Stimulated activated naive CD4-positive, alpha-beta T cell (primary cell): ENCODE measurements at regions not wholly inside any gene's neighbourhood (a gene's known extent, or its start where the extent isn't known, plus 50 kb on each side); places are given as distances from the start of the nearest gene placed in this dataset.

Experiments used
- DNase-seq, 6 experiments: peaks; one replicate each; lab custom pipeline; 2025; lab: John Stamatoyannopoulos, UW

DNA sequence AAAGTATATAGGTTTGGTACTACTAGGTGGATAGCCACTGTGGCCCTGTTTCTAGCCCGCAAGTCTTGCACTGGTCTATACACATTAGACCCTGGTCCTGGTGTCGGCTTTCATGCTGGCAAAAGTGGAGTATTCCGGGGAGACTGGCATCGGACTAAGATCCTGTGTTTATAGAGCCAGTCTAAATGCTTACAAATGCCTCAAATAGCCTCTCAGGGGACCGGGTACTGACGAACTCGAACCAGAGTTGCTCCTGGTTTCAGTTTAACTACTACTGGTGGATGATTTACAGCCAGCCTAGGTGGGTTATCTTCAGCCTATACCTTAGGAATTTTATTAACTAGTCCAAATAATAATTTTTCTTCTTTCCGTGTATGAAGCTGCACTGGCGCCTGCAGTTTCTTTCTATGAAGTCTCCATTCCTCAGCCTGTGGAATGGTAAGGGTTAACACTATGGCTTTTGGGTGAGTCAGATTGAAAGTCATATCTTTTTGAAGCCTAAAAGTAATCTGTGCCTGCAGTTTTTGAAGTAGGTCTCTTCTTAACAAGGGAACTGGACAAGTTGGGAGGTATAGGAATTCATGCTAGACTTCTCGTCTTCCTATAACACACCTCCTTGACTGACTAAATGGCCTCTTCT lies 51.3 kb downstream of the OR10H4 start:
- no peak for DNase-seq

DNA sequence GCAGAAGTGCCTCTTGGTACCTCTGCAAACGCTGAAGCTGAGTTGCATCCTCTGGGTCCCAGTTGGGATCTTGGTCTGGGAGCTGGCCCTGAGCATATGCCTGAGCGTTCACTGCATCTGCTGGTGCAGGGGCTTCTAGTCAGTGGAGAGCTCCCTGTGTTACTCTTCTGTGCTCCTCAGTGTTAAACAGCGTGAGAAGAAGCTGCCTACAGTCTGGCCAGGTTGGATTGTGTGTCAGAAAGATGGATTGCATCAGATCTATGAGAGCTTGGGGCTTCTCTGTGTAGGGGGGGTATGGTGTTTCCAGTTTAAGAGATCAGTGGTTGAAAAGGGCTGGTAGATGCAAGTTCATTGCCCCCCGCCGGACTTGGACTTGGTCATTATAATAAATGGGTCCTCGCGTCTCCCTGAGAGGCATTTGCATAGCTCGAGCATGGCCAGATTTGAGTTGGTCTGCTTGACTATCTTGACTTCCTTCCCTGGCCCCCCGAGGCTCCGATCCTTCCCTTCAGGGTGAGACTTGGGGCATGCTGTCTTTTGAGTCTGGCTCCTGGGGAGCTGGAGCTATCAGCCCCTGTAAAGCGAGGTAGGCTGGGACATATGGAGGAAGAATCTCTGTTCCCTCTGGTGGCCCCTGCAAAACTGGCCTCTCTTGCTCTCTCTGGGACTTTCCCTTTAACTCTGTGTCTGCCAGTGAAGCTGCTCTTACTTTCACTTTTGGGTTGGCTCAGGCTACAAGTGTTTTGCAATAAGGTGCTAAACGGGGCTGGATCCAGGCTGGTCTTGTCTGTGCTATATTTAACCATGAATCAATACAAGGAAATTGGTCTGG lies 52.9 kb downstream of the OR10H4 start:
- peak in 4 of 6 experiments; percentile 9 to 48 (median 24) for DNase-seq

DNA sequence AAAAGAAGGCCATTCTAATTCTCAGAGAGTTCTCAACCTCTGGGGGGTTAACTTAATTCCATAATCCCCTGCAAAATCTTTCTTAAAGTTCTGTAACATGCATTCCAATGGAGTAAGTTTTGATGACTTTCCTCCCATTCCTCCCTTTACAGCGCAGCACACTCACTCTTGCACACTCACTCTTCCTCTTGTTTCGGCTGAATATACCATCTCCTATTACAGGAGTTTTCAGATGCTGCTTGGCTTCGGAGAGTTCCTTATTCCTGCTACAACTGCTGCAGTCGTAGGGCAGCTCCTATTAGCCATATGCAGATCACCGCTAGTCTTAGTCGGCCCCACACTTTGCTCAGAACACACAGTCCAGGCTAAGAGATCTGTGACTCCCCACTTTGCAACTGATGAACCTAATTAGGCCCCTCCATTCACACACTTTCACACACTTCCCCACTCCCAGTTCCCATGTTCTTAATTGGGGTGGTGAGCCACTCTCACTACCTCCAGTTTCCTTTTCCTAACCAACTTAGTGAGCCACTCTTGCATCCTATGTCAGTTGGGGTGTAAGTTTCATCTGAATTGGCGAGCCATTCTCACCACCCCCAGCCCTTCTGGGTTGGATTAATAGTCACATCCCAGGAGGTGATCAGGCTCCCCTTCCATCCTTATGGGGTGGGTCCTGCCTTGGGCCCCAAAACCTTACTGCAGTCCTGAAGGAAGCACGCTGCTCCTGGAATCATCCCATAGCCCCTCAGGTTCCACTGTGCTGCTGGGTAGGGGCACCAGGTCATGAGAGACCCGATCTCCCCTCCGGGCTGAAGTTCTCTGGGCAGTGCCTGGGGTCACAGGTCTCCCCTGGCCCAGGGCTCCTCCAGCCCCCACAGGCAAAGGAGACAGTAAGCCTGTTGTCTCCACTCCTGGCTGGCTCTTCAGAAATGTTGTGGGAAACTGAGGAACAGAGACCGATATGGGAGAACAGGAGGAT lies 53.9 kb downstream of the OR10H4 start:
- no peak for DNase-seq

DNA sequence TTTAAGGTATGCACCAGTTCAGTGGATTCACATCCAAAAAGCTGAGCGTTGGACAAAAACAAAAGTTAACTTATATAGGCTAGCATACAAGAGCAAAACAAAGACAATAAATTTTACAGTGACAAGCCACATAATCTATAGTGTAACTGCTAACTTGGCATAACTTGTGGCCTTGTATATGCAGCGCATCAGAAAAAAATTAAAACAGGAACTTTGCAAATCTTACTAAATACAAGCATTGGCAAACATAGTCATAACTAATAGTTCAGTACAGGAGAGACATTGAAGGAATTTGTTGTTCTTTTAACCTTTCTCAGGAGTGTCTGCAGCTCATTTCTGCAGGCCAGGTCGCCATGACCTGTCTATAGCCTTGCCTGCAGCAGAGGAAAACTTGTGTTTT lies 54.6 kb downstream of the OR10H4 start:
- no peak for DNase-seq

DNA sequence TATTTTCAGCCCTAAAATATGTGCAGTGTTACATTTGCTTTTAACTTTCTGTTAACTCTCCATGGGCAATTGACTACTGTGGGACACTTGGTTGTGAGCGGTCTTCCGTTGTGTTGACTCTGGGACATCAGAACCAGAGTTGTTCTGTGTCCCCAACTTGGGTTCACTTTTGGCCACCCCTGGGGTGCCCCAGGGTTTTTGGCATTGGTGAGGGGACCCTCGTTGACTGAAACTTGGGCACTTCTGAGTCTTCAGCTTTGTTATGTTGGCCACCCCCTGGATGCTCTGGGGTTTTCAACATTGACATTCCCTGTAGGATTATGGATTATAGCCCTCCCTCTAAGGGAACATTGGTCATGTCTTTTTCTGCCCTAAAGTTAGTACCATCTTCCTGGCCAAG lies 57.1 kb downstream of the OR10H4 start:
- DNase-seq = no peak

DNA sequence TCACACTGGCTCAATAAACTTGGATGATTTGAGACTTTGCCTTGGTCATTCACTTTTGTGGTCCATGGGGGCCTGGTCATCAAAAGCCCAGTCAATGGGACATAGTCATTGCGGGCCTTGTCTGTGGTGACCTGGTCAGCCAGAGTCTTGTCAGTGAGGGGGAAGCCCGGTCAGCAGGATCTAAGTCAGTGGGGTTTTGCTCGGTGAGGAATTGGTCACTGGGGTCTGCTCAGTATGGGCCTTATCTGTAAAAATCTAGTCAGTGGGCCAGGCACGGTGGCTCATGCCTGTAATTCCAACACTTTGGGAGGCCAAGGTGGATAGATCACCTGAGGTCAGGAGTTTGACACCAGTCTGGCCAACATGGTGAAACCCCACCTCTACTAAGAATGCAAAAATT lies 63.7 kb upstream of the TPM4 start:
- no peak for DNase-seq

DNA sequence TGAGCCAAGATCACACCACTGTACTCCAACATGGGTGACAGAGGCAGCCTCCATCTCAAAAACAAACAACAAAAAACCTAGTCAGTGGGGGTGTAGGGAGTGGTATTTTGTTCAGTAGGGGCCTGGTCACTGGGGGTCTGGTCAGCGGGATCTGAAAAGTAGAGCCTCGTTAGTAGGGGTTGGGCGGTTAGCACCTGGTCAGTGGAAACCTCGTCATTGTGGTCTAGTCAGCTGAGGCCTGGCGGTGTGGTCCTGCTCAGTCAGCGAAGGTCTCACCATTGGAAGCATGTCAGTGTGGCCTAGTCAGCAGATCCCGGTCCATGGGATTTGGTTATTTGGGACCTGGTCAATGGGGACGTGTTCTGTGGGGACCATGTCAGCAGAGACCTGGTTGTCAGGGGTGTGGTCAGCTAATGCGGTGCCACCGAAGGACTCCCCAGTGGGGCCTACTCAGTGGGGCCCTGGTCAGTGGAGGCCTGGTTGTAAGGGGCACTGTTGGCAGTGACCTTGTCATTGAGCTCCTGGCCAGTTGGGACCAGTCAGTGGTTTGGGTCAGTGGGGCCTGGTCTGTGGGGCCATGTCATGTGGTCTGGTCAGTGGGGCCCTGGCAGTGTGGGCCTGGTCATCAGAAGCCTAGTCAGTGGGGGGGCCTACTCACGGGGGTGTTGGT lies 63.0 kb upstream of the TPM4 start:
- DNase-seq = no peak

DNA sequence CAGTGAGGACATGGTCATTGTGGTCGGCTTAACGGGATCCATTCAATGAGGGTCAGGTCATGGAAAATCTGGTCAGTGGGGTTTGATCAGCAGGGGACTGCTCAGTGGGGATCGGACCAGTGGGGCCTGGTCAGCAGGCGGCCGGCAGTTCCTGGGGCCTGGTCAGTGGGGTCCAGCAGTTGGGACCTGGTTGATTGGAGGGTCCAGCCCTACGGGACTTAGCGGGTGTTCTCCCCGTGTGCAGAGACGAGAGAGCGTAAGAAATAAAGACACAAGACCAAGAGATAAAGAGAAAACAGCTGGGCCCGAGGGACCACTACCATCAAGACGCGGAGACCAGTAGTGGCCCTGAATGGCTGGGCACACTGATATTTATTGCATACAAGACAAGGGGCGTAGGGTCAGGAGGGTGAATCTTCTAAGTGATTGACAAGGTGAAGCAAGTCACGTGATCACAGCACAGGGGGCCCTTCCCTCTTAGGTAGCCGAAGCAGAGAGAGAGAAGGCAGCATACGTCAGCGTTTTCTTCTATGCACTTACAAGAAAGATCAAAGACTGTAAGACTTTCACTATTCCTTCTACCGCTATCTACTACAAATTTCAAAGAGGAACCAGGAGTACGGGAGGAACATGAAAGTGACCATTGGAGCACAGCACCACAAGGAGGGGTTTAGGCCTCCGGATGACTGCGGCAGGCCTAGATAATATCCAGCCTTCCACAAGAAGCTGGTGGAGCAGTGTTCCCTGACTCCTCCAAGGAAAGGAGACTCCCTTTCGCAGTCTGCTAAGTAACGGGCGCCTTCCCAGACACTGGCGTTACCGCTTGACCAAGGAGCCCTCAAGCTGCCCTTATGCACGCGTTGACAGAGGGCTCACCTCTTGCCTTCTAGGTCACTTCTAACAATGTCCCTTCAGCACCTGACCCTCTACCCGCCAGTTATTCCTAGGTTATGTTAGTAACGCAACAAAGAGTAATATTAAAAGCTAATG lies 62.1 kb upstream of the TPM4 start:
- no peak for DNase-seq

DNA sequence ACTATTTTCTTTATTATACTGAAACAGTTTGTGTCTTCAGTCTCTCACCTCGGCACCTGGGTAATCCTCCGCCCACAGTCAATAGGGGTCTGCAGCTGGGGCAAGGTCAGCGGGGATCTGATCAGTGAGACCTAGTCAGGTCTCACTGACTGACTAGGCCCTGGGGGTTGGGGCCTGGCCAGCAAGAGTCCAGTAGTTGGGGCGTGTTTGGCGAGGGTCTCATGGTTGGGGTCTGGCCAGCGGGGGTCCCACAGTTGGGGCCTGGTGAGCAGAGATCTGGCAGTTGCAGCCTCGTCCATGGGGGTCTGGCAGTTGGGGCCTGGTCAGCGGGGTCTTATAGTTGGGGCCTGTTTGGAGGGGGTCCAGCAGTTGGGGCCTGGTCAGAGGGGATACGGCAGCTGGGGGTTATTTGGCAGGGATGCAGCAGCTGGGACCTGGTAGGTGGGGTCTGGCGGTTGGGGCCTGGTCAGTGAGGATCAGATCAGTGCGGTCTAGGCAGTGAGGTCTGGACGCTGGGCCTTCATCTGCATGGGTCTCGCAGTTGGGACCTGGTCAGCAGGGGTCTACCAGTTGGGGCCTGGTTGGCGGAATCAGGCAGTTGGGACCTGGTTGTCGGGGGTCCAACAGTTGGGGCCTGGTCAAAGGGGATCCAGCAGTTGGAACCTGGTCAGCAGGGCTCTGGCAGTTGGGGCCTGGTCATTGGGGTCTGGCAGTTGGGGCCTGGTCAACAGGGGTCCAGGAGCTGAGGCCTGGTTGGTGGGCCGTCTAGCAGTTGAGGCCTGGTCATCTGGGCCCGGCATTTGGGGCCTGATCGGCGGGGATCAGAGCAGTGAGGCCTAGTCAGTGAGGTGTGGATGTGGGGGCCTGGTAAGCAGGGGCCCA lies 61.1 kb upstream of the TPM4 start:
- no peak for DNase-seq

DNA sequence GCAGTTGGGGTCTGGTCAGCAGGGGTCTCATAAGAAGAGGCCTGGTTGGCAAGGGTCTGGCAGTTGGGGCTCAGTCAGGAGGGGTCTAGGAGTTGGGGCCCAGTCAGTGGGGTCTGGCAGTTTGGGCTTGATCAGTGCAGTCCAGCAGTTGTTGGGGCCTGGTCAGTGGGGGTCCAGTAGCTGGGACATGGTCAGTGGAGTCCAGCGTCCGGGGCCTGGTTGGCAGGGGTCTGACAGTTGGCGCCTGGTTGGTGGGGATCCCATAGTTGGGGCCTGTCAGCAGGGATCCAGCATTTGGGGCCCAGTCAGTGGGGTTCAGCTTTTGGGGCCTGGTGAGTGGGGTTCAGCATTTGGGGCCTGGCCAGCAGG lies 60.5 kb upstream of the TPM4 start:
- no peak for DNase-seq

DNA sequence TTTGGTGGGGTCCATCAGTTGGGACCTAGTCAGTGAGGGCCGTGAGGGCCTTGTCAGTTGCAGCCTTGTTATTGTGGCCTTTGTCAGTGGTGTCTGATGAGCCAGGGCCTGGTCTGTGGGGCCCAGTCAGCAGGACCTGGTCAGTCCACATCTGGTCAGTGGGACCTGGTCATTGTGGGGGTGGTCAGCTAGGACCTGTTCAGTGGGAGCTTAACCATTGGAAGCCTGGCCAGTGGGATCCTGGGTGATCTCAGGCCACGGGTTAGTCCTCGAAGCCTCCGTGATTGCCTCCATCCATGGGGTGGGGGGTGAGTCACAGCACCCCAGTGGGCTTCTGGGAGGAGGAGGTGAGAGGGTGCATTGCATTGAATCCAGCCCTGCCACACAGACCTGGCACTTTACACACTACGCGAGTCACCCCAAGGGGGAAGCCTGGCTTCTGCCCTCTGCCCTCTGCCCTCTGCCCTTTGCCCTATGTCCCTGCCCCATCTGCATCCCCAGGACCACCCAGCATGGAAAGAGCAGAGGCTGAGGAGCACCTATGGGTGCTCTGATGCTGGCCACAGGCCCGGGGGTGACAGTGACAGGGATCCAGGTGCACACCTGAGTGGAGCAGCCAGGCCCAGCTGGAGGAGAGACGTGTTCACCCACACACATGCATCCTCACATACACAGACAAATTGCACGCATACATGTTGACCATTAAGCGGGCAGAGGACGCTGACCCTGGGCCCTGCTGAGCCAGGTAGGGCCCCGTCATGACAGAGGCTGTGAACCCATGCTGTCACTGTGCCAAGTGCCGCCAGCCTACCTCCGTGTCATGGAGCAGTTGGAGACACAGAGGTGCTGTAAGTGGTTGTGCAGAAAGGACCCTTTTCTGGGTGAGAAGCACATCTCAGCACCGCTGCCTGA lies 59.8 kb upstream of the TPM4 start:
- DNase-seq = no peak

DNA sequence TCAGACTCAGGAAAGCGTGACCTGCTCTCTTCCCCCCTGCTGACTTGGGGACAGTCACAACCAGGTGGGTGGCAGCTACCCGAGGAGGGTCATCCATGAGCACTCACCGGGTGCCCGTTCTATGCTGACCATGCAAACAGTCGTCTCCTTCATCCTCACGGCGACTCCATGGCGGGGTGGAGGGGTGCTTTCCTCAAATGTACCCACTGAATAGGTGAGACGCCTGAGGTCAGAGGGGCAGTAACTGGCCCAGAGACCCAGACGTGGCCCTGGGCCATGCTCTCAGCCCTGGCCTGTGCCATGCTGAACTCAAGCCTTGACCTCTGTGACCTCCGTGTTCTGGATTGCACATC lies 59.2 kb upstream of the TPM4 start:
- no peak for DNase-seq

DNA sequence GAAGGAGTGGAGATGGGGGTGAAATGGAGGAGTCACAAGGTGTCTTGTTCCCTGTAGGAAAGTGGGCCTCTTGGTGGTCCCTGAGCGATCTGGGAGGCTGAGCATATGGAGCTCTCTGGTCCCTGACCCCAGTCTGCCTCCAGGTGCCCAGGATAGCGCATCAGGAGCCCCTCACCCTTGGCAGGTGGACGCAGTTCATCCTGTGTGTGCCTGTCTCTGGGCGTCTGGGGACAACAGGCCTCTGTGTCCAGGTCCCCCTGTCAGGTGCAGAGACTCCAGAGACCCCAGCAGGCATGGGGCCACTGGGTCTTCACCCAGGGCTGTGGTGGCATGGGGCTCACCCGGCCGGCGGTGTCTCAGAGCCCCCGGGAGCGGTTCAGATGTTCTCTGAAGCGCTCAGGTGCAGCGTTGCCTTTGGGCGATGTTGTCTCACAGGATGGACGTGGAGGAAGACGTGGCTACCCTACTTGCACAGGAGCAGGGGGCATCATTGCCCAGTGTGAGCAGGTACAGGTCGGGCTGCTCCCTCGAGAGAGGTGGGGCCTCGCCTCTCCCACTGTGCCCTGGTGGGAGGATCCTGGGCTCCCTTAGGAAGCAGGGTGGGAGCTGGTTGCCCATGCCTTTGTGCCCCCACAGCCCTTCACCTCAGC lies 58.1 kb upstream of the TPM4 start:
- no peak for DNase-seq

DNA sequence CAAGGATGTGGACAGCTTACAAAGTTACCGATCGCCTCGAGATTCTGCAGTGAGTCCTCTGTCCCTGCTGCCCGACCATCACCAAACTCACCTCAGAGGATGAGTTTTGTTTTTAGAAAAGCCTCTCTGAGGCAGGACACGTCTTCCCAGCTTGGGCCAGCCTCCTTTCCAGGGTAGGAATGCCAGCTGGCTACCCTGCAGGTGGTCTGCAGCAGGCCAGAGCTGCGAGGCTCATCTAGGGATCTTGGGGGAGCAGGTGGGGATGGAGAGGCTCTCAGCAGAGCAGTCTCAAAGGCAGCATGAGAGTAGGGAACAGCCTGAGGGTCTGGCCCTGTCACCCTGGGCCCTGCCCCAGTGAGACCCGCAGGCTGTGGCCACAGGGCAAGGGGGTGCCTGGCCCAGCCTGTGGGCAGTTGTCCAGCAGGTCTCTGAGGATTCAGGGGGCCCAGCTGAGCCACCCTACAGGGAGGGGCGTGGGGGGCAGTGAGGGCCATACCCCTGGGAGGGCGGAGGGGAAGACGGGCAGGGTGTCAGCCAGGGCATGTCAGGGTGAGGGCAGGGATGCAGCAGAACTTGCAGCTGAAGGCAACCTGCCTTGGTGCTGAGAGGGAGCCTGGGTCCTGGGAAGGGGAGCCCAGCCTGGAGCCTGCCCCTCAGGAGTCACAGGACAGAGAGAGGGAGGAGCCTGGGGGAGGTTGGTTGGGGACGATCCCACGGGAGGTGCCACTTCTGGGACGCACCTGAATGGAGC lies 57.3 kb upstream of the TPM4 start:
- no peak for DNase-seq

DNA sequence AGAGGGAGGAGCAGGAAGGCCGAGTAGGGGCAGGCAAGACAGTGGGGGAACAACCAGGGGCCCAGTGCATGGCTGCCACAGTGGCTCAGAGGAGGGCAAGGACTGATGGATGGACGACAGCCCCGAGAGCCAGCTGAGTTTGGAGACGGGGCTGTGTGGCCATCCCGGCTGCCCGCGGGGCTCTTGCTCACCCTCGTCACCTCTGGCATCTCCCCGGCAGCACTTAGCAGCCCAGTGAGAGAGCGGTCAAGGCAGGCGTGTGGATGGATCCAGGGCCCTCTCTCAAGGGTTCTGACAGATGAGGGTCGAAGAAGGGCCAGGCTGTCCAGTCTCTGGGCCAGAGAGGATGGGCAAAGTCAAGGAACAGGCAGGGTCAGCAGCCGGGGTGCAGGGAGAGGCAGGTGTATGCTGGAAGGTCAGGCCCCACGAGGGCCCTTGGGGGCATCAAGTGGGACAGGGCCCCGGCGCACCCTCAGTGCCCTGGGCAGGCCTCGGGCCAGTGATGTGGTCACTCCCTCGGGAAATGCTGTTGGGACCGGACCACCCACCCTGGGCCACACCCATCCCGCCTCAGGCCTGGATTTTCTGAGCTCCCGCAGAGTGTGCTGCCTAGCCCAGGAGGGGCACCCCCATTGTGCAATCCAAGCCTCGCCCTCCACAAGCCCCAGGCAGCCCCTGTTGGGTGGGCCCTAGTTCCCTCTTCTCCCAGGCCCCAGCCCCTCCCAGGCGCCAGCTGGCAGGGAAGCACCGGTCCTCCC lies 56.4 kb upstream of the TPM4 start:
- DNase-seq = no peak

DNA sequence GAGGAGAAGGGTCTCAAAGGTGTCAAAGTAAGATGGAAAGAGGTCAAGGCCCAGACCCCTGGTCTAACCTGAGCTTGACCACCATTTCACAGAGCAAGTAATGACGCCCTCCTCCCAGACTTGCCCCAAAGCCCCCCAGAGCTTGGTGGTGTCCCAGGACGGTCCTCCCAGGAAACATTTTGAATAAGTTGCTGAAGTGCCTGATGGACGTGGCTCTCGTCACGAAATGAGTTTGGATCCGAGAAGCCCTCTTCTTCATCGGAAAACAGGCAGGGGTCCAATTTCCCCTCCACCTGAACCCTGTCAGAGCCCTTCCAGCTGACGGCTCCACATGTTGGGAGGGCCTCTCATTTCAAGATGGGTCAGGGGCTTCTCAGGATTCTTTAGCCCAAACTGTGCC lies 54.5 kb upstream of the TPM4 start:
- no peak for DNase-seq

DNA sequence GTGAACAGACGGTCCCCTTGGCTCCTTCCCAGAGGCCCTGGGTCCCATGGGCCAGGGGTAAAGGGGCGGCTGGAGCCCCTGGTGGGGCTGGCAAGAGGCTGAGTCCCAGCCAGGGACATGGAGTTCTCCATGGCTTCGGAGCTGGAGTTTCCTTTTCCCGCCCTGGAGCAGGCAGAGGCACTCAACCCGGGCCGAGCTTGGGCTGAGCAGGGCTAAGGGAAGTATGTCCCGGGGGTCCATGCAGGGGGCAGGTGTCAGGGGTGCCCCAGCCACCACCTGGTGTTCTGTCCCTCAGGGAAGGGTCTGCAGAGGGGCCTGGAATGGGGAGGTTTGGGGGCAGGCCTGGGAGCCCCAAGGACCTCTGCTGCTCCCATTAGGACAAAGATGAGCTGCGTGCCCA lies 54.0 kb upstream of the TPM4 start:
- no peak for DNase-seq
